Kidney (tissue), 13 donors: ENCODE measurements at regions not wholly inside any gene's neighbourhood (a gene's known extent, or its start where the extent isn't known, plus 50 kb on each side); places are given as distances from the start of the nearest gene placed in this dataset.
A peak's percentile ranks its signal among the peaks of the same experiment; 100 is the strongest.

Experiments used
- DNase-seq, 5 donors: peaks; one replicate each; pipeline ENCODE4 v3.0.0-alpha.2; 2013 to 2020
- FAIRE-seq: peaks from 2 replicates; lab custom pipeline; 2012; peaks lifted over from hg19 to GRCh38; lab: Jason Lieb, UNC
- H3K27ac ChIP-seq, 2 donors: one replicate each; pipeline ENCODE4 v1.7.0; 2013; ENCODE audit warnings: low read depth in 2 of 2, low read length in 2 of 2, inconsistent platforms in 1 of 2
- H3K27me3 ChIP-seq: one replicate; pipeline ENCODE4 v1.7.1; 2013; ENCODE audit warnings: low read length, inconsistent platforms; ENCODE audit not compliant: control insufficient read depth, insufficient read depth
- H3K36me3 ChIP-seq, 3 donors: one replicate each; pipeline versions ENCODE4 v1.7.0 to v1.7.1; 2013; ENCODE audit warnings: low read length in 3 of 3, control low read depth in 1 of 3, inconsistent platforms in 1 of 3; ENCODE audit not compliant: insufficient read depth in 3 of 3, control insufficient read depth in 2 of 3
- H3K4me1 ChIP-seq, 3 donors: one replicate each; pipeline versions ENCODE4 v1.7.0 to v1.7.1; 2013; ENCODE audit warnings: low read length in 3 of 3, inconsistent platforms in 1 of 3, low read depth in 1 of 3; ENCODE audit not compliant: control insufficient read depth in 2 of 3, insufficient read depth in 2 of 3
- H3K4me3 ChIP-seq, 3 donors: one replicate each; pipeline versions ENCODE4 v1.7.0 to v1.8.1; 2013; ENCODE audit warnings: low read length in 3 of 3, control low read depth in 1 of 3, inconsistent platforms in 1 of 3
- H3K9ac ChIP-seq, 3 donors: one replicate each; pipeline versions ENCODE4 v1.7.0 to v1.7.1; 2013; ENCODE audit warnings: low read length in 3 of 3, control low read depth in 1 of 3, inconsistent platforms in 1 of 3
- H3K9me3 ChIP-seq, 3 donors: one replicate each; pipeline versions ENCODE4 v1.7.0 to v1.7.1; 2013; ENCODE audit warnings: low read length in 3 of 3, control low read depth in 1 of 3, inconsistent platforms in 1 of 3; ENCODE audit not compliant: control insufficient read depth in 2 of 3, insufficient read depth in 1 of 3
- intact Hi-C: fragments of 100-400 bp; cut with DNase I; formaldehyde crosslinking; loops from one replicate; pipeline ENCODE4 v1.11.1; 2022
- TF ChIP-seq, protein P1 (sequence below): IDR thresholded peaks from 3 replicates; pipeline ENCODE4 v1.5.1; 2012; ENCODE audit warnings: mild to moderate bottlenecking, moderate library complexity, borderline replicate concordance; ENCODE audit not compliant: insufficient read depth; ENCODE audit errors: extremely low read depth
- donor health status: control.
- donor health status: control.
- donor health status: control.
- donor health status: control.
- donor health status: control.
- donor health status: DM: yes; HTN: yes; CAD: no.
- donor health status: Normal renal cell carcinoma (clear cell type).

DNA sequence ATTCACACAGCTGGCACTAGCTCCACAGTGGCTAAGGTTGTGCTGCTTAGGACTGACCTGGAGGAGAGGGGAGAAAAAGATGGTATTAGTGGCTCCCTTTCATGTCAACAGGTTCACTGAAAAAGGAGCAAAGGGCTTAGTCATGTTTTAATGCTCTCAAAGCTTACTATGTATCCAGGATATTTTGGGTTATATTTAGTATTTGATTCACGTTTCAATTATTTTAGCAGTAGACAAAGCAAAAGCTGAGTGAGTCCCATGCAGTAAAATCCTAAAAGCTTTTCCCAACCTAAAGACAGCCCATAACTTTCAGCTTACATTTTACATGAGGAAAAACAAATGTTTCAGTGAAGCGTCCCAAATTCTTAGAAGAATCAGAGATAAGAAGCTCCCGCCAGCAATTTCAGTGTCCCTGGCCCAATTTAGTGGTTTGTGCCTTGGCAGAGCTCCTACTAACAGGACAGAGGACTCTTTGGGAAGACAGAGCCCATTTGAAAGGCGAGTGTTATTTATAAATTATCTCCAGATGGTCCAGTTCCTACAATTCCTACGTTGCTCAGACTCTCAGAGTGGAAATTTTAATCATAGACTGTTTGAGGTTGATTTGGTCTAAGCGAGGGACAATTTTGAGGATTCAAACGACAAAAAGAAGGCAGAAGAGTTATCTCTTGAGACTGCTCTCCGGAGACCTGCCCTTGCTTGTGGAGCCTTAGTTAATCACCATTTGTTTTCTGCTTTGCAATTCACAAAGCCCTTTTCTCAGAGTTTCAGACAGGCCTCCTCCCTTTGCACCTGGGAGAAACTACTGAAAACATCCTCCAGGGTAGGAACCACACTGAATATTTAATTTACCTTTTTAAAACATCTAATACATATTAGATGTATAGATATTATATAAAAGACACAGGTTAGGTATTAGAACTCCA lies 225.0 kb upstream of the ANKRD55 start:
- TF ChIP-seq, protein P1, sequence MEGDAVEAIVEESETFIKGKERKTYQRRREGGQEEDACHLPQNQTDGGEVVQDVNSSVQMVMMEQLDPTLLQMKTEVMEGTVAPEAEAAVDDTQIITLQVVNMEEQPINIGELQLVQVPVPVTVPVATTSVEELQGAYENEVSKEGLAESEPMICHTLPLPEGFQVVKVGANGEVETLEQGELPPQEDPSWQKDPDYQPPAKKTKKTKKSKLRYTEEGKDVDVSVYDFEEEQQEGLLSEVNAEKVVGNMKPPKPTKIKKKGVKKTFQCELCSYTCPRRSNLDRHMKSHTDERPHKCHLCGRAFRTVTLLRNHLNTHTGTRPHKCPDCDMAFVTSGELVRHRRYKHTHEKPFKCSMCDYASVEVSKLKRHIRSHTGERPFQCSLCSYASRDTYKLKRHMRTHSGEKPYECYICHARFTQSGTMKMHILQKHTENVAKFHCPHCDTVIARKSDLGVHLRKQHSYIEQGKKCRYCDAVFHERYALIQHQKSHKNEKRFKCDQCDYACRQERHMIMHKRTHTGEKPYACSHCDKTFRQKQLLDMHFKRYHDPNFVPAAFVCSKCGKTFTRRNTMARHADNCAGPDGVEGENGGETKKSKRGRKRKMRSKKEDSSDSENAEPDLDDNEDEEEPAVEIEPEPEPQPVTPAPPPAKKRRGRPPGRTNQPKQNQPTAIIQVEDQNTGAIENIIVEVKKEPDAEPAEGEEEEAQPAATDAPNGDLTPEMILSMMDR, result no peak
- intact Hi-C loops, result no loop called here
- no peak for FAIRE-seq
- H3K4me1 ChIP-seq, result peaks cover 4 to 11% (median 10%) of the 10 kb centered on the region in 3 donors
- no peaks in the 10 kb centered on the region for H3K36me3 ChIP-seq
- no peak overlapping the region for H3K27ac ChIP-seq
- no peak overlapping the region for H3K9ac ChIP-seq
- DNase-seq, result peak in 2 of 5 donors; percentile 31 to 58
- H3K4me3 ChIP-seq, result no peak overlapping the region
- H3K9me3 ChIP-seq, result no peaks in the 10 kb centered on the region
- H3K27me3 ChIP-seq, result no peaks in the 10 kb centered on the region

- H3K27ac ChIP-seq, result peak overlapping the region in 1 of 2 donors; percentile 9
- FAIRE-seq (no peak), DNase-seq (no peak)
- TF ChIP-seq, protein P1, result no peak
- no peak overlapping the region for H3K4me3 ChIP-seq
- intact Hi-C loops, result no loop called here
- H3K27me3 ChIP-seq, result no peaks in the 10 kb centered on the region
- H3K9me3 ChIP-seq, result no peaks in the 10 kb centered on the region
- peaks cover under 1 to 11% (median 10%) of the 10 kb centered on the region in 3 donors for H3K4me1 ChIP-seq
- H3K36me3 ChIP-seq, result no peaks in the 10 kb centered on the region
- no peak overlapping the region for H3K9ac ChIP-seq
These were observed 222.9 kb upstream of the ANKRD55 start for GRCh38 chr5:56456002-56456401.

DNA sequence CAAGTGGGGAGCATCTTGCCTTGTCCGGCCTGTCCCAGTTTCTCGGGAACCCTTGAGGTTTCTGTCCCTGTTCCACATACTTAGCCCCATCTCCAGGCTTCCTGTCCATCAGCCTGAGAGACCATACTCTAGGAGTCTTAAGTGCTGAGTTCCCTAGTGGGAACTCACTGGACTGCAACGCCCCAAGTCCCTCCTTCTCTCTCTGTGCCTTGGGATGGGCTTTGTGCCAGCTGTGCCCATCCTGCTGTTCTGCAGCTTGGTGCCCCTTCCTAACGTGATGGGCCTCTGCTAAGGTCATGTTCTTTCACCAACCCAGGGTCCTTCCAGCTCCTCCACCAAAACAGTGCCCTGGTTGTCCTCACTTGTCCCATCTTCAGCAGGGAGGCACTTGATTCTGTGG lies 222.3 kb upstream of the ANKRD55 start:
- intact Hi-C loops, result no loop called here
- Histone ChIP-seq H3K4me3 (no peak overlapping the region), H3K4me1 (peaks cover 0 to 6% (median 5%) of the 10 kb centered on the region in 3 donors), H3K27ac (no peak overlapping the region), H3K27me3 (no peaks in the 10 kb centered on the region), H3K9me3 (no peaks in the 10 kb centered on the region), H3K36me3 (no peaks in the 10 kb centered on the region), H3K9ac (no peak overlapping the region)
- FAIRE-seq, result no peak
- TF ChIP-seq, protein P1, result no peak
- DNase-seq, result no peak
